ENCODE measurements at regions not wholly inside any gene's neighbourhood (a gene's known extent, or its start where the extent isn't known, plus 50 kb on each side); places are given as distances from the start of the nearest gene placed in this dataset.

DNA sequence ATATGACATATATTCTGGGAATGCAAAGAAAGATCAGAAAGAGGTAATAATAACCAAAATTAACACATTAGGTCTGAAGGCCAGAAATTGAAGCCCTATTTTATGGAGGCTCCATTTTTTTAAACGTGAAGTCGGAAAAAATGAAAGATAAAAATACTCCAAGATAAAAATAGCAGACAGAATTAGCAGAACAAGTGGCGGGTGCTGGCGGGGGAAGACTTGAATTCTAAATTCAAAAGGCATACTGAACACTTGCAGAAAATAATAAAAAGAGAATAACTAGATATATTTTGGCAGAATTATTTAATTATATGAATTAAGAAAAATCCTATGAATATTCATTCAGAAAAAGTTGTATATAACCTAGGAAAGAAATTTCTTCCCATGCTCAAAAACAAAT lies 543.7 kb upstream of the ACO1 start (continued):
- TF ChIP-seq, protein P1, sequence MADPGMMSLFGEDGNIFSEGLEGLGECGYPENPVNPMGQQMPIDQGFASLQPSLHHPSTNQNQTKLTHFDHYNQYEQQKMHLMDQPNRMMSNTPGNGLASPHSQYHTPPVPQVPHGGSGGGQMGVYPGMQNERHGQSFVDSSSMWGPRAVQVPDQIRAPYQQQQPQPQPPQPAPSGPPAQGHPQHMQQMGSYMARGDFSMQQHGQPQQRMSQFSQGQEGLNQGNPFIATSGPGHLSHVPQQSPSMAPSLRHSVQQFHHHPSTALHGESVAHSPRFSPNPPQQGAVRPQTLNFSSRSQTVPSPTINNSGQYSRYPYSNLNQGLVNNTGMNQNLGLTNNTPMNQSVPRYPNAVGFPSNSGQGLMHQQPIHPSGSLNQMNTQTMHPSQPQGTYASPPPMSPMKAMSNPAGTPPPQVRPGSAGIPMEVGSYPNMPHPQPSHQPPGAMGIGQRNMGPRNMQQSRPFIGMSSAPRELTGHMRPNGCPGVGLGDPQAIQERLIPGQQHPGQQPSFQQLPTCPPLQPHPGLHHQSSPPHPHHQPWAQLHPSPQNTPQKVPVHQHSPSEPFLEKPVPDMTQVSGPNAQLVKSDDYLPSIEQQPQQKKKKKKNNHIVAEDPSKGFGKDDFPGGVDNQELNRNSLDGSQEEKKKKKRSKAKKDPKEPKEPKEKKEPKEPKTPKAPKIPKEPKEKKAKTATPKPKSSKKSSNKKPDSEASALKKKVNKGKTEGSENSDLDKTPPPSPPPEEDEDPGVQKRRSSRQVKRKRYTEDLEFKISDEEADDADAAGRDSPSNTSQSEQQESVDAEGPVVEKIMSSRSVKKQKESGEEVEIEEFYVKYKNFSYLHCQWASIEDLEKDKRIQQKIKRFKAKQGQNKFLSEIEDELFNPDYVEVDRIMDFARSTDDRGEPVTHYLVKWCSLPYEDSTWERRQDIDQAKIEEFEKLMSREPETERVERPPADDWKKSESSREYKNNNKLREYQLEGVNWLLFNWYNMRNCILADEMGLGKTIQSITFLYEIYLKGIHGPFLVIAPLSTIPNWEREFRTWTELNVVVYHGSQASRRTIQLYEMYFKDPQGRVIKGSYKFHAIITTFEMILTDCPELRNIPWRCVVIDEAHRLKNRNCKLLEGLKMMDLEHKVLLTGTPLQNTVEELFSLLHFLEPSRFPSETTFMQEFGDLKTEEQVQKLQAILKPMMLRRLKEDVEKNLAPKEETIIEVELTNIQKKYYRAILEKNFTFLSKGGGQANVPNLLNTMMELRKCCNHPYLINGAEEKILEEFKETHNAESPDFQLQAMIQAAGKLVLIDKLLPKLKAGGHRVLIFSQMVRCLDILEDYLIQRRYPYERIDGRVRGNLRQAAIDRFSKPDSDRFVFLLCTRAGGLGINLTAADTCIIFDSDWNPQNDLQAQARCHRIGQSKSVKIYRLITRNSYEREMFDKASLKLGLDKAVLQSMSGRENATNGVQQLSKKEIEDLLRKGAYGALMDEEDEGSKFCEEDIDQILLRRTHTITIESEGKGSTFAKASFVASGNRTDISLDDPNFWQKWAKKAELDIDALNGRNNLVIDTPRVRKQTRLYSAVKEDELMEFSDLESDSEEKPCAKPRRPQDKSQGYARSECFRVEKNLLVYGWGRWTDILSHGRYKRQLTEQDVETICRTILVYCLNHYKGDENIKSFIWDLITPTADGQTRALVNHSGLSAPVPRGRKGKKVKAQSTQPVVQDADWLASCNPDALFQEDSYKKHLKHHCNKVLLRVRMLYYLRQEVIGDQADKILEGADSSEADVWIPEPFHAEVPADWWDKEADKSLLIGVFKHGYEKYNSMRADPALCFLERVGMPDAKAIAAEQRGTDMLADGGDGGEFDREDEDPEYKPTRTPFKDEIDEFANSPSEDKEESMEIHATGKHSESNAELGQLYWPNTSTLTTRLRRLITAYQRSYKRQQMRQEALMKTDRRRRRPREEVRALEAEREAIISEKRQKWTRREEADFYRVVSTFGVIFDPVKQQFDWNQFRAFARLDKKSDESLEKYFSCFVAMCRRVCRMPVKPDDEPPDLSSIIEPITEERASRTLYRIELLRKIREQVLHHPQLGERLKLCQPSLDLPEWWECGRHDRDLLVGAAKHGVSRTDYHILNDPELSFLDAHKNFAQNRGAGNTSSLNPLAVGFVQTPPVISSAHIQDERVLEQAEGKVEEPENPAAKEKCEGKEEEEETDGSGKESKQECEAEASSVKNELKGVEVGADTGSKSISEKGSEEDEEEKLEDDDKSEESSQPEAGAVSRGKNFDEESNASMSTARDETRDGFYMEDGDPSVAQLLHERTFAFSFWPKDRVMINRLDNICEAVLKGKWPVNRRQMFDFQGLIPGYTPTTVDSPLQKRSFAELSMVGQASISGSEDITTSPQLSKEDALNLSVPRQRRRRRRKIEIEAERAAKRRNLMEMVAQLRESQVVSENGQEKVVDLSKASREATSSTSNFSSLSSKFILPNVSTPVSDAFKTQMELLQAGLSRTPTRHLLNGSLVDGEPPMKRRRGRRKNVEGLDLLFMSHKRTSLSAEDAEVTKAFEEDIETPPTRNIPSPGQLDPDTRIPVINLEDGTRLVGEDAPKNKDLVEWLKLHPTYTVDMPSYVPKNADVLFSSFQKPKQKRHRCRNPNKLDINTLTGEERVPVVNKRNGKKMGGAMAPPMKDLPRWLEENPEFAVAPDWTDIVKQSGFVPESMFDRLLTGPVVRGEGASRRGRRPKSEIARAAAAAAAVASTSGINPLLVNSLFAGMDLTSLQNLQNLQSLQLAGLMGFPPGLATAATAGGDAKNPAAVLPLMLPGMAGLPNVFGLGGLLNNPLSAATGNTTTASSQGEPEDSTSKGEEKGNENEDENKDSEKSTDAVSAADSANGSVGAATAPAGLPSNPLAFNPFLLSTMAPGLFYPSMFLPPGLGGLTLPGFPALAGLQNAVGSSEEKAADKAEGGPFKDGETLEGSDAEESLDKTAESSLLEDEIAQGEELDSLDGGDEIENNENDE (IDR thresholded peaks at IDR 0.05; ENCODE audit: insufficient replicate concordance, low read length): no peak
- TF ChIP-seq TAF7 (optimal IDR thresholded peaks at IDR 0.05; ENCODE audit: borderline replicate concordance, low read depth, low read length): no peak
- TF ChIP-seq RXRA (IDR thresholded peaks at IDR 0.05; ENCODE audit: insufficient read depth, low read depth, low read length): no peak
- TF ChIP-seq KDM1A (IDR thresholded peaks at IDR 0.05; ENCODE audit: borderline replicate concordance, low read length): no peak
